ENCODE measurements at regions not wholly inside any gene's neighbourhood (a gene's known extent, or its start where the extent isn't known, plus 50 kb on each side); places are given as distances from the start of the nearest gene placed in this dataset.

DNA sequence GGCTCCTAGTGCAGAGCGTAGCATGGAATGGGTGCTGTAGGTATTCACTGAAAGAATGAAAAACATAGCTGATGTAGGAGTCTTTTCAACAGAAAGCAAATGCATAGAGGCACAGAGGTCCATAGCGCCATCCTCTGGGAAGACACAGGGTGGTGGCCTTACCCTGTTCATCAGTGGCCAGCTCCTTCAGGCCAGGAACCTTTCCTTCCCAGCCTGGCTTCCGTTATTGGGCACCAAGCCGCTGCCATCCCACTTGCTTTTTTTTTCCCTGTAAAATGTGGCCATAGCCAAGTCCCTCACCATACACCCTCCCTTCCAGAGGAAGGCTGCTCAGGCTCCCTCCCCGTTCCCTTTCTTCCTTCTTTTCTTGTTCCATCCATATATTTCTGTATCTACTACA is 118.1 kb downstream of the ZNF621 start:
- no peak for DNase-seq (ENCODE audit: low read depth in 1 of 2, low spot score in 1 of 2)

DNA sequence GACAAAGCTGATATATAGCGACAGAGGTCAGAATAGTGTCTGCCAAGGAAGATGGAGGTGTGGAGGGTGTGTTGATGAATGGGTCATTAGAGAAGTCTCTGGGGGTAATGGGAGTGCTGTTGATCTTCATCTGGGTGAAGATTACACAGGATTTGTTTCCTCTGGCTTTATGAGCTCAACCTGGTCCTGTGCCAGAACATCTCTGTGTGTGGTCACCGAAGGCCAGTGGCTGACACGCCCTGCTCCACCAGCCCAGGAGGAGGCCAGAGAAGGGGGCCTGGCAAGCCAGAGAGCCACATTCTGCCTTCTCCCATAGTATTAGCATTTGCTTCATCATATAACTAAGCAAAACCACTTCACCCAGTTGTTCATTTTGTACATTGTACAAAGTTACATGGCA is 121.1 kb downstream of the ZNF621 start:
- no peak for DNase-seq (ENCODE audit: low read depth in 1 of 2, low spot score in 1 of 2)

DNA sequence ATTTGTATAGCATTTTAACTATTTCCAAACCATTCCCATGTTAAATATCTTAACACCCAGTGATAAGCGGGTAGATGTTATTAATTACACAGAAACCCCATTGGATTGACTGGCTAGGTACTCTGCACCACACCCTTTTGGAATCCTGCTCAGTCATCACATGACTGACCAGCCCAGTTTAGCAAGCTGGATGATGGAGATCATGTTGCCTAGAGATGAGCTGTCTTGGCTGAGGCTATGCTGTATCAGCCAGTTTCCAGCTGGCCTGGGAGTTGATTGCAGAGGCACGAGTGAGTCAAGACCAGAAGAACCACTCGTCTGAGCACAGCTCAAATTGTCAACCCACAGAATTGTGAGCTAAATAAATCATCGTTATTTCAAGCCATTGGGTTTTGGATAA is 124.6 kb downstream of the ZNF621 start:
- DNase-seq (ENCODE audit: low read depth in 1 of 2, low spot score in 1 of 2), result no peak

DNA sequence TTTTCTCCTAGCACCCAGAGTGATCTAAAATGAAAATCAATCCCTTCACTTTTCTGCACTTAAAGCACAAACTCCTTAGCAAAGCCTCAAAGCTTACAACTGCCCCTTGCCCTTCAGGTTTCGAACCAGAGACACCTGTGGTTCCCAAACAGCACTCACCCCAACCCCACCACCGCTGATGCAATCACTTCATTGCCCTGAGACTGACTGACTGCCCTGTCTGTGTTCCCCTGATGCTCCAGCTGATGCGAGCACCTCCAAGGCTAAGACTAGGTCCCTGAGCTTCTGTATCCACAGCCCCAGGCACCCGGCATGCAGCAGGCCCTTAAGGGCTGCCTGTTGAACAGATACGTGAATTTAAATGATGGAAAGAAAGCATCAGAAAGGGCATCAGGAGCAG is 127.3 kb downstream of the ZNF621 start:
- DNase-seq (ENCODE audit: low read depth in 1 of 2, low spot score in 1 of 2), result no peak

DNA sequence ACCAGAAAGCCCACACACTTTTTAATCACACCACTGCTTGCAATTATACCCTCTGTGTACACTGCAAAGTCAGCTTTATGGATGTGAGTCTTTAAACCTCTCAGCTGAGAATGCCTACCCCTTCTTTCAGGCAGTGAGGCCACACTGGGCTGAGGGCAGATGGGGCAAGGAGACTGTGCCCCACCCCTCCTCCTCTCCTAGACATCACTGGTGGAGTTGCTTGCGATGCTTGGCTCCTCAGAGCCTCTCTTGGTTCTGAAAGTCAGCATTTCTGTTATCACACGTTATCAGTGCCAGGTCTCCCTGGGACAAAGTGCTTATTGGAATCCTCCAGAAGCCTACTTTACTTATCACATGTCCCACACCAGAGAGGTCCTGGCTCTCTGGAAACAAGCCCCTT is 128.2 kb downstream of the ZNF621 start:
- DNase-seq (ENCODE audit: low read depth in 1 of 2, low spot score in 1 of 2), result no peak

DNA sequence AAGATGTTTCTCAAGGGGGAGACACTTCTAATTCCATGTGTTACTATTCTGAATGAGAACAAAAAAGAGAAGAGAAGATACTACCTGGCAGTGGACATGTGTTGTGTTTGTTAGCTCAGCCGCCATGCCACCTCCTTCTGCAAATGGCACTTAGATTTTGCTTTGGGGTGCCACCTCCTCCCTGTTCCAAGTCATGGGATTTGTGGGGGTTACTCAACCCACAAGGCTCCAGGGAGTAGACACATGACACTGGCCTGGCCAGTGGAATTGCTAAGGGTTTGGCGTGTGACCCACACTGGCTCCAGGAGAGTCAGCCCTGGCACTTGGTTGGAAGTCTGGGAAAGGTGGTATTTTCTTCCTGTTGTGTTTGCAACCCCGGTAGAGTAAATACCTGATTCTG is 129.1 kb downstream of the ZNF621 start:
- no peak for DNase-seq (ENCODE audit: low read depth in 1 of 2, low spot score in 1 of 2)

DNA sequence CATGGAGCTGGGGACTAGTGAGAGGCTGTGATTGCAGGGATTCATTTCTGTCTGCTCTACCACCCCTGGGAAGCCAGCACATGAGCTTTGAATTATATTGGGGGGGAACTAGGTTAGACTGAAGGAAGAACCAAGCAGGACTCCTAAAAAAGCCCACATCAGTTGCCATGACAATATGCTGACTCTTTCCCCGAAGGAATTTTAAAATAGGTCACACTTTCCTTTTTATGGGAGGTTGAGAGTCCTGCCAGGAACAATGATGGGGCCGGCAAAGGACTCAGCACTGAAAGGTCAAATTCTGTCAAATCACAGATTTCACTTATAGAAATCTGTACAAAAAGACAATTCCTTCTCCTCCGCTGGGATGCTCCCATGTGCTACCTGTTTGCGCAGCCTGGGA is 130.8 kb downstream of the ZNF621 start:
- DNase-seq (ENCODE audit: low read depth in 1 of 2, low spot score in 1 of 2), result no peak

DNA sequence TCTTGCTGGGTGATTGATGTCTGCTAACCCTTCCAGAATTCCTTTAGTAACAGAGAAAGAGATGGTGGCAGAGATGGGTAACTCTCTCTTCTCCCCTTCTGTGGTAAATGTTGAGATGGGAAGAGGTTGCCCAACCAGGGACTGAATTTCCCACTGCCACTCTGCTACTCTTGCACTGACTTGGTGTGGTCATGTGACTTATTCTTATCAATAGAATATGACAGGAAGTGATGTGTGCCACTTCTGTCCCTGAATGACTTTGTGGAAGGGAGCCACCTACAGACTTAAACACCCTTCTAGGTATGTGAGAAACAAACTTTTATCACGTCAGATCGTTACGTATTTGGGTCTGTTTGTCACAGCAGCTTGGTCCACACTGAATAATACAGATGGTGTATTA is 132.9 kb downstream of the ZNF621 start:
- DNase-seq (ENCODE audit: low read depth in 1 of 2, low spot score in 1 of 2), result no peak

DNA sequence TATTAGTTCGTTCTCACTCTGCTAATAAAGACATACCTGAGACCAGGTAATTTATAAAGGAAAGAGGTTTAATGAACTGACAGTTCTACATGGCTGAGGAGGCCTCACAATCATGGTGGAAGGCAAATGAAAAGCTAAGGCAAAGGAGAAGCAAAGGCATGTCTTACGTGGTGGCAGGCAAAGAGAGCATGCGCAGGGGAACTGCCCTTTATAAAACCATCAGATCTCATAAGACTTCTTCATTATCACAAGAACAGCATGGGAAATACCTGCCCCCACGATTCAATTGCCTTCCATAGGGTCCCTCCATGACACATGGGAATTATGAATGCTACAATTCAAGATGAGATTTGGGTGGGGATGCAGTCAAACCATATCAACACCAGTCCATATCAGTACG is 133.5 kb downstream of the ZNF621 start:
- no peak for DNase-seq (ENCODE audit: low read depth in 1 of 2, low spot score in 1 of 2)

DNA sequence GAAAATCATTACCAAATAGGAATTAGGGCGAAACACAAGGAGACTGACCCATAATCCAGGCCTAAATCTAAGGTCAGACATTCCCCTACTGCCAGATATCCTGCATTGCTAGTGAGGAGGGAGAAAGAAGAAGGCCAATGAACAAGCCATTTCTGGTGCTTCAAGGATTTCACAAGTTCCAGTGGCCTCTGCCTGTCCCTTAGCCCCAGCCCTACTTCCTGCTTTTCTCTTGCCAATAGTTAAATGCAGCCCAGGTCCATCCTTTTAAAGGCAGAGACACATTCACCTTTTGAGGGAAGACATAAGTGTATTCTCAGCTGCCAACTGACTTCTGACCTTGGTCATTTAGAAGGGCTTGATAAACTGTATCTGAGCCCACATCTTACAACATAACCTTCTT is 135.8 kb downstream of the ZNF621 start:
- no peak for DNase-seq (ENCODE audit: low read depth in 1 of 2, low spot score in 1 of 2)

DNA sequence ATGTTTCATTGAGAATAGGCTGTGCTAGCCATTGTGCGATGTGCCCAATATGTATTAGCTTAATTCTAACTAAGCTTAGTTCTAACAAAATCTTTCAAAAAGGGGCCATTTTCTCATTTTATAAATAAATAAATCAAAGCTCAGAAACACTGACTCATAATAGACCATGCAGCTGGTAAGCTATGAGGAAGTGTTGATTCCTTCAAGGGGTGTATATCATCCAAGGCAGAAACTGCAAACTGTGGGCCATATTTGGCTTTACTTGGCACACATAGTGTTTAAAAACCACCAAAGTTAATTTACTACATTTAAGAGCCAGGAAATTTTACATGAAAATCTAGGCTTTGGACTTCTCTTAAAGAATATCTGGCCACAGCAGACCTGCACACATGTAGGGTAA is 136.5 kb downstream of the ZNF621 start:
- DNase-seq (ENCODE audit: low read depth in 1 of 2, low spot score in 1 of 2), result no peak

DNA sequence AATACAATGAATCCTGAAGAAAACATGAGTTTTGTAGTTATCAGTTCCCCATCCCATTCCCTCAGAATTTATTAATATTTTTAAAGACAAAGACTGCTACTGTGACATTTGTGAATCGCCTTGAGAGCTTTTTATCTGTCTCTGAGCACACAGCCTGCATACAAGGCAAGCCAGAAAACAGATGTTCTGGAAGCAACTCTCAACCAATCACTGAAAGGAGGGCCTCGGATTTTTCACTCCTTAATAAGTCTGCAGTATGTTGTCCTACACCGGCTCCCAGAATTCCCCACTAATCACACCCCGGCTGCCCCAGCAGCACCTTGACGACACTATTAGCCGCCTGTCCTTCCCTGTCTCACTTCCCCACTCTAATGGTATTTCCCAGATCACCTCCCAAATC is 138.5 kb downstream of the ZNF621 start:
- DNase-seq (ENCODE audit: low read depth in 1 of 2, low spot score in 1 of 2), result no peak

DNA sequence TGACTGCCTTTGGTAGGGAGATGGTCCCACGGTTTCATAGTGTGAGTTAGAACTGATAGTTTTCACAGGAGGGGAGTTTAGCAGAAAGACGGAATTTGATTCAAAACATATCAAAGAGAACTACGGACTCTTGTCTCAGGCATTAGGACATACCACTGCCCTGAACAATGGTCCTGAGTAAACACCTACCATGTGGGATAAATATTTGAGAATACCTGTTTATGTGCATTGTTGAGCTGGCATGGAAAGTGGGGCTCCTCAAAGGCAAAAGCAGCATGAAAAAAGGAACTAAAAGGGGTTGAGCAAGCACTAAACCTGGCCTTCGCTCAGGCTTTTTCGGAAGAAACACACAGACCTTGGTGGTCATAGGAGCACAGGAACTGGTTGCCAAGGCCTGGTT is 144.4 kb downstream of the ZNF621 start:
- no peak for DNase-seq (ENCODE audit: low read depth in 1 of 2, low spot score in 1 of 2)

DNA sequence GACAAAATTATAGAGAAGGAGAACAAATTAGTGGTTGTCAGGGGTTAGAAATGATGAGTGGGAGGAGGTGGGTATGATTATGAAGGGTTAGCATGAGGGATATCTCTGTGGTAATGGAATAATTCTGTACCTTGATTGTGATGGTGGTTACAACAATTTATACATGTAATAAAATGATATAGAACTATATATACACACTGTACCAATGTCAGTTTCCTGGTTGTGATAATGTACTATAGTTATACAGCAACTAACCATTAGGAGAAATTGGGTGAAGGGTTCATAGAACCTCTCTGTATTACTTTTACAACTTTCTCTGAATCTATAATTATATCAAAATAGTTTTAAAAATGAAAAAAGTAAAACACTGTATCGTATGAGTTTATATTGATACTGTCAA is 148.1 kb downstream of the ZNF621 start:
- DNase-seq (ENCODE audit: low read depth in 1 of 2, low spot score in 1 of 2), result no peak

DNA sequence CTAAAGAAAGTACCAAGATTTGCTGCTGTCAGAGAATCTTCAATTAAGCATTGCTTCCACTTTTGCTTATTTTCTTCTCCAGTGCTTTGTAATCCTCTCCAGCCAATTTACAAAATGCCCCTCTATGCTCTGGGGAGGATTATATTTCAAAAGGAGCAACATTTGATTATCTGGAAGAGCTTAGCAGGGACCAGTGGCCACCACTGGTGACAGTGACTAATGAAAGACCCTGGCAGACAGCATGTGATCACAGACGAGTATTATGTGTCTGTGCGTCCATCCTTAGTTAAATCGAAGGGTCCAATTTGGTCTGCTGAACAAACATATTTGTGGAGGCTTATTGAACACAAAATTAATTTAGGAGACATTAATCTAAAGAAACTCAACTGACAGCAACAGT is 152.6 kb downstream of the ZNF621 start:
- DNase-seq (ENCODE audit: low read depth in 1 of 2, low spot score in 1 of 2), result no peak

DNA sequence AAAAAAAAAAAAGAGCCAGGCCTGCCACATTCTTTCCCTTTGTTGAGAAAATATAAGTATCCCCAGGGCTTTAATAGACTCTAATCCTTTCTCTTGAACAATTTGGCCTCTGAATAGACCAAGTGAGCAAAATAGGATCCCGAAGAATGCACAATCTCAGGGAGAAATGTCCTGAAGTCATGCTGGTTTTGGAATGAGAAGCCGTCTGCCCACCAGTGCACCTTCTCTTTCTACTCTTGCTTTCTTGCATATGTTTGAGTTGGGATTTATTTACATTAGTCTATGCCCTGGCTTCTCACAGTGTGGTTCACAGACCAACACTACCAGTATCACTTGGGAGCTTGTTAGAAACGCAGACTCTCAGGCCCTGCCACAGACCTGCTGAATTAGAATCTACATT is 153.0 kb downstream of the ZNF621 start:
- no peak for DNase-seq (ENCODE audit: low read depth in 1 of 2, low spot score in 1 of 2)

DNA sequence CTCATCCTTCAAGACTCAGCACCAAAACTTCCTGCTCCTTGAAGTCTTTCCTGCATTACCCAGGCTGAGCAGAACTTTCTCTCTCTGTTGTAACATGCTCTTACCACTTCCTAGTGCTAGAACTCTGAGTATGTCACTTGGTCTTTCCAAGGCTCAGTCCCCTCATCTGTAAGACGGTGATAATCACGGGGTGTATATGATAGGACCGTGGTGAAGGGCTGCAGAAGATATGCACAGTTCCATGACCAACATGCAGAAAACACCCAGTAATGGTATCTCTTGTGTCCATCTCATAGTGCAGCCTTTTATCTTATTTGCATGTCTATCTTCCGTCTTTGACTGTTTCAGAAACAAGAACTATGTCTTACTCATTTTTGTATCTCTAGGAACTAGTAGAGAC is 154.5 kb downstream of the ZNF621 start:
- DNase-seq (ENCODE audit: low read depth in 1 of 2, low spot score in 1 of 2), result no peak

DNA sequence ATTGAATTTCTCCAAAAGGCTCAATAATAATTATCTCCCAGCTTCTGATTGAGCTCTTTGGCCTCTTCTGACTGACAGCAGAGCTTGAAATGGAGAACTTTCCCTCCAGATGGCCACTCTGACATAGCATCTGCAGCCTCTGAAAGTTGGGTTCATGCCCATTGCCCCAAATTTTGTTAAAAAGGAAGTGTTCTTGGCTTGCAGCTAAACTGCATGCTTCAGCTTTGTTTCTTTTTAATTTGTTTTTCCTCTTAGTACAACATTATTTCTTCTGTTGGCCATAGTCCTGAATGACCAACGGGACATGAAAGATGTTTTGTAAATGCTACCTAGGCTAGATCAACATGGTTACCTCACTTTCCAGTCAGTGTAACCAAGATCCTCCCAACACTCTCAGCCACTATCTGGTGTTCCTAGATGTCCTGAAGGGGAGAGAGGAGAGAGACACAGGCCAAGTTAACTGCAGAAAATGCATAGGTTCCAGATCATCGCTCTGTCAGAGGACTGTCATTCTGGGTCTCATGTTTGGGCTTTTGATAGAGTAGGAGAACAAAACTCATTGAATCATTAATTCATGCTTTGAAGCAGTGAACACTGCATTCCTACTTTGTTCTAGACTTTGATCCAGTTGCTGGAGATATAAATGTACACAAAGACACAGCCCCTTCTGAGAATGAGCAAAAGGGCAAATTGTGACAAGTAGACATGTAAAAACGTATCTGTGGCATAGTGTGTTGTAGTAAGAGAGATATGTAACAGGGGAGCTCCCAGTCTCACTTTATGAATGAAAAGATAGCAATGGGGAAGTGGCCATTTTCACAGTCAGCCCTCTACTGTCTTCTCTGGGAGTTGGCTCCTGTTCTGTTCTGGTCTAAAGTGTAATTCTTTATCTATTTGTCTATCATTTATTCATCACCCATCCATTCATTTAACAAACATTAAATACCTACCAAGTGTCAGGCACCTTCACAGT is 156.2 kb downstream of the ZNF621 start:
- no peak for DNase-seq (ENCODE audit: low read depth in 1 of 2, low spot score in 1 of 2)

DNA sequence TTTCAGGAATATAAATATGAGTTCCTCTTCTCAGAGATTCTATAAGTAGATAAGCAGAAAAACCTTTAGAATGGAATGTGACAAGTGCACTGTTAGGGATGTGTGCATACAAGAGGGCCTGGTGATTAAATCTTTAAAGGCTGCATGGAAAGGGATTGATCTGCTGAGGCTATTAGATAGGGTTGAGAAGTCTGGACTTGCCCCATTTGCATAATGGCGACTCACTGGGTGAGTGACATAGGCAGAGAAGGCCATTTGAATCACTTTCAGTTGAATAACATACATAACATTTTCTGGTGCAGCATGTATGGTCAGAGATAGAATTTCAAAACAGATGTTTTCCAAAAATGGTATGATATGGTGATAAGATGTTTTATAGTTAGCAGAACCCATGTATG is 156.9 kb downstream of the ZNF621 start:
- DNase-seq (ENCODE audit: low read depth in 1 of 2, low spot score in 1 of 2), result no peak

DNA sequence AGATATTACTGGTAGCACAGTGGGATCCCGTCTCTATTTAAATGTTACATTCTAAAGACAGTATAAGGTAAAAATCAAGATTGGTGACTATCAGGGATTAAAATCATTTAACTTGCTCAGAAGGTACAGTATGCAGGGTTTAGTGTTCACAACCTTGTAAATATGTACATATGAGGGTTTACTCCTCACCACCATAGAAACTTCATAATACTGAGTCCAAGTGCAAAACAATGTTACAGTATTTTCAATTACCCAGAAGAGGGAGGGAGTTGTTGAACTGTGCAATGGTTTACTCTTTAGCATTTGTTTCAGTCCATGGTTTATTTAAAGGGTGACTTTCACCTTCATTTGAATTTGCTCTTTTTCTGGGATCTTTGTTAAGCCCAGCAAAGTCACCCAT is 165.1 kb downstream of the ZNF621 start:
- no peak for DNase-seq (ENCODE audit: low read depth in 1 of 2, low spot score in 1 of 2)

DNA sequence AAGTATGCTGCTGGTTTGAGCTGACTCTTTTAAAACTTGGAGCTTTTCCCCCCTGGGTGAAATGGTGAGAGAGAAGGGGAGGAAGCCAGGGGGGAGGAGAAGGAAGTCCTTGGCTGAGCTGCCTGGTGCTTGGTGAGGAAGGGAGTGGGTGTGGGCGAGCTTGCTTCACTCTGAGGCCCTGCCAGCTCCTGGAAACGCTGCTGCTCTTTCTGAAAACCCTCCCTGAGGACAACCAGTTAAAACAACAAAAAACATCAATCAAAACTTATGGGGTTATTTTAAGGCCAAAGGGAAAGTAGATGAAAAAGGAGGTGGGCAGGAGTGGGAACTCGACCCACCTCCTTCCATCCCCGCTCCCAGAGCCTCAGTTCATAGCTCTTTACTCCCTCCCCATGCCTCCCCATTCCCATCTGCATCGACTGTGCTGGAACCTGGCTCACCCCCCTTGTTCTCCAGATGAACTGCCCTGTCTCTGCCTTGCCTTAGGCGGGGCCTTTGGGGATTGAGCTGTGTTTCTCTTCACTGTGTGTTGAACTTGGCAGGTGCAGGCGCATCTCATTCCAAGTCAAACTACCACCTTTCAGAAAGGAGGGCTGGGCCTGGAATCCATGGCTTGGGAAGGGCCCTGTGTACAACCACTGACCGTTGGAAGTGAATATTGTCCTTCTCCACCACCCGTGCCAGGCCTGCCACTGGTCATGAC is 166.1 kb downstream of the ZNF621 start:
- DNase-seq (ENCODE audit: low read depth in 1 of 2, low spot score in 1 of 2), result no peak

DNA sequence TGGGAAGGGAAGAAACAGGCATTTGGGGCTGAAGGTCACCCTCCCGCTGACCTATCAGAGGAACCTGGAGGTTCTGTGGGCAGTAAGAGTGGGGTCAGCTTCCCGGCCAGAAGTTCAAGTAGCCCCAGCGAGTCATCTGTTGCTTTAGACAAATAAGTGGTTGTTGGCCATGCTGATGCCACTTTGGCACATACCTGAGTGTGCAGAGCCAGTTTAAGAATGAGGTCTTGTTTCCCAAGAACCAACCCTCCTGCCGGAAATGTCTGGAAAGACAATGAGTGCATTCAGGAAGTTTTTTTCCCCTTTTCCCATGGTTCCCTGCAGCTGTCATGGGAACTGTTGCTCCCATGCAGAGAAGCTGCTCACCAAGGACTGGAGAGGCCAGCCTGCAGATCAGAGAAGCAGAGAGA is 166.7 kb downstream of the ZNF621 start:
- no peak for DNase-seq (ENCODE audit: low read depth in 1 of 2, low spot score in 1 of 2)

DNA sequence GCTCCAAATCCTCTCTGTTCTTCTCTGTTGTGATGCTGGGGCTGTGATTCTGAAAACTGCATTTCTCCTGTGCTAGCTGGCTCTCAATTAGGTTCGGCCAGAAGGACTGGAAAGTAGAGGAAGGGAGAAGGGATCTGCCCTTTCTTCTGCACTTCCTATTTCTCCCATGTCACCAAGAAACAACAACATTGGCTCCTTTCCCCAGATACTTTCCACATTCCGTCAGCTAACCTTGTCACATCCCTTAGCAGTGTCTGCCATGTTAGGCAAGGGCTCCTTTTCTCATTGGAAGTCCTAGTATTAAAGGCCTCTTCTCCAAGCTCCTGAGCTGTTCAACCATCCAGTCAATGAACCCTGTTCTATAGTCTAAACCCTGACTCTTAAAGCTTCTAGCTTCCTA is 171.1 kb downstream of the ZNF621 start:
- no peak for DNase-seq (ENCODE audit: low read depth in 1 of 2, low spot score in 1 of 2)
